Body of pancreas (tissue), 4 donors: ENCODE measurements at regions not wholly inside any gene's neighbourhood (a gene's known extent, or its start where the extent isn't known, plus 50 kb on each side); places are given as distances from the start of the nearest gene placed in this dataset.

ENCODE experiments used
- POLR2A ChIP-seq, 3 donors: fragments of 450-650 bp; IDR thresholded peaks; one replicate each; pipeline ENCODE4 v1.6.1; 2016; ENCODE audit warnings: antibody characterized with exemption in 3 of 3, mild to moderate bottlenecking in 2 of 3
- TF ChIP-seq, protein P1 (sequence below), 7 experiments: fragments of 450-650 bp in 4 of 7; fragments of 200-600 bp in 3 of 7; sonication (generic) in 3 of 7; IDR thresholded peaks; one replicate each; pipeline ENCODE4 v1.5.1; 2016 to 2019; ENCODE audit warnings: antibody characterized with exemption in 7 of 7

DNA sequence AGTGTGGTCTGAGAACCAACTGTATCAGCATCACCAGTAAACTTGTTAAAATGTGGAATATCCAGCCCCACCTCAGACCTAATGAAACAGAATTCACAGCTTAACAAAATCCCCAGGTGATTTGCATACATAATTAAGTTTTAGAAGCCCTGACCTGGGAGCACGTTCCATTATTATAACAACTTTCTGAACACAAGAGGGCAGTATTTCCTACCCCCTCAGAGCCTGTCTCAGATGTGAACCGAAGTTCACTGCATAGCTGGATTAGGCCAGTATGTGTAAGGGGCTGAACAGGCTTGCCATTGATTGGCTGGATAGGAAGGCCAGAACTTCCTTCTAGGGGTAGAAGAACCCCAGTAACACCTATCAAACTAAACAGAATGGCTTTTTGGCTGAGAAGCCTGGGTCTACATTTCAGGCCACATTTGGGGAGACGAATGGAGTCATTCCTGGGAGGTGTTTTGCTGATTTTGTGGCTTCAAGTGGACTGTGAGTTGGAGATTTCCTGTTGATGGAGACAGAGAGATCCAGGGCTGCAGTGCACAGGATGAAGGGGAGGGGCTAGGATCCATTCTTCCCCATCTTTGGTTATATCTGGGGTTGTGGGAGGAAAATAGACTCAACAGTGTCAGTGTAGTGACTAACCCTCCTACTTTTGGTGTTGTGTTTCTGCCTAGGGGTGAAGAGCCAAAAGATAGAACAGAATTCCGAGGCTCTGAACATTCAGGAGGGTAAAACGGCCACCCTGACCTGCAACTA is 94.7 kb upstream of the OR4E1 start:
- TF ChIP-seq, protein P1, sequence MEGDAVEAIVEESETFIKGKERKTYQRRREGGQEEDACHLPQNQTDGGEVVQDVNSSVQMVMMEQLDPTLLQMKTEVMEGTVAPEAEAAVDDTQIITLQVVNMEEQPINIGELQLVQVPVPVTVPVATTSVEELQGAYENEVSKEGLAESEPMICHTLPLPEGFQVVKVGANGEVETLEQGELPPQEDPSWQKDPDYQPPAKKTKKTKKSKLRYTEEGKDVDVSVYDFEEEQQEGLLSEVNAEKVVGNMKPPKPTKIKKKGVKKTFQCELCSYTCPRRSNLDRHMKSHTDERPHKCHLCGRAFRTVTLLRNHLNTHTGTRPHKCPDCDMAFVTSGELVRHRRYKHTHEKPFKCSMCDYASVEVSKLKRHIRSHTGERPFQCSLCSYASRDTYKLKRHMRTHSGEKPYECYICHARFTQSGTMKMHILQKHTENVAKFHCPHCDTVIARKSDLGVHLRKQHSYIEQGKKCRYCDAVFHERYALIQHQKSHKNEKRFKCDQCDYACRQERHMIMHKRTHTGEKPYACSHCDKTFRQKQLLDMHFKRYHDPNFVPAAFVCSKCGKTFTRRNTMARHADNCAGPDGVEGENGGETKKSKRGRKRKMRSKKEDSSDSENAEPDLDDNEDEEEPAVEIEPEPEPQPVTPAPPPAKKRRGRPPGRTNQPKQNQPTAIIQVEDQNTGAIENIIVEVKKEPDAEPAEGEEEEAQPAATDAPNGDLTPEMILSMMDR (IDR thresholded peaks at IDR 0.05), result peak; percentile 6 to 27 (median 24)
- no peak for TF ChIP-seq POLR2A (IDR thresholded peaks at IDR 0.05)
